Retinal pigment epithelial cell (primary cell): ENCODE measurements at regions not wholly inside any gene's neighbourhood (a gene's known extent, or its start where the extent isn't known, plus 50 kb on each side); places are given as distances from the start of the nearest gene placed in this dataset.

Experiments
- DNase-seq: peaks from one replicate; pipeline ENCODE4 v3.0.0-alpha.2; 2010; ENCODE audit warnings: low read depth
- H3K4me3 ChIP-seq: 2 replicates; pipeline ENCODE4 v1.5.1; 2011; ENCODE audit warnings: mild to moderate bottlenecking, low read length, control low read depth, moderate library complexity
- TF ChIP-seq, protein P1 (sequence below): conservative IDR thresholded peaks from 2 replicates; pipeline ENCODE4 v1.5.1; 2011; ENCODE audit warnings: low read depth, low read length, control low read depth, inconsistent platforms

DNA sequence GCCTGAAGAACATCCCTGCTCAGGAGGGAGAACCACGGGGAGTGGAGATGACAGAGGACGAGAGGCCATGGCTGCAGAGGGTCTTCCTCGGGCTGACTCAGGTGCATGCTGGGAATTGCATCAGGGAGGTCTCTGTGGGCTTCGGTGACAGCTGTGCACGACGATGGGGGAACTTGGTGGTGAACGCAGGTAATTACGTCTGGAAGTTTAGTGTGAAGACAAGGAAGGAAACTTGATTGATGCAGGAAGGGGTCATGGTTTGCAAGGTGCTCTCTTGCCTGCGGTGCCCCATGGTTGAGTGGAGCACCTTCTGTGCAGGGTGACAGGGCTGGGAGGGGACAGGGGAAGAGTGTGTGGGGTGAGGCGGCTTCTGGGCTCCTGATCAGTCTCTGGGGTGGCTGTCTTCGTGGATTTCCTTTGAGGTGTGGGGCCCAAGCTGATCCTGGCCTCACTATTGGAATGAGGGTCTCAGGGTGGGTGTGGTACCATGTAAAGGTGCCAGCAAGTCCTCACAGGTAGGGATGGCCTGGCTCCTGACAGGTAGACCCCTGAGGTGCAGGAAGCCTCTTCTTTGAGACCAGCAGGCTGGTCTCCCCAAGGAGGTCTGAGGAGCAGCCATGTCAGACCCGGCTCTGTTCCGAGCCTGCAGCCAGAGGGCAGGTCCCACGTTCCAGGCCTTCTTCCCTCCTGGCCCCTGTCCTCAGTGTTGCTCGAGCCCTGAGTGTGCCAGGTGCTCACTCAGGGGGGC lies 1020.1 kb downstream of the TBC1D22A start:
- TF ChIP-seq, protein P1, sequence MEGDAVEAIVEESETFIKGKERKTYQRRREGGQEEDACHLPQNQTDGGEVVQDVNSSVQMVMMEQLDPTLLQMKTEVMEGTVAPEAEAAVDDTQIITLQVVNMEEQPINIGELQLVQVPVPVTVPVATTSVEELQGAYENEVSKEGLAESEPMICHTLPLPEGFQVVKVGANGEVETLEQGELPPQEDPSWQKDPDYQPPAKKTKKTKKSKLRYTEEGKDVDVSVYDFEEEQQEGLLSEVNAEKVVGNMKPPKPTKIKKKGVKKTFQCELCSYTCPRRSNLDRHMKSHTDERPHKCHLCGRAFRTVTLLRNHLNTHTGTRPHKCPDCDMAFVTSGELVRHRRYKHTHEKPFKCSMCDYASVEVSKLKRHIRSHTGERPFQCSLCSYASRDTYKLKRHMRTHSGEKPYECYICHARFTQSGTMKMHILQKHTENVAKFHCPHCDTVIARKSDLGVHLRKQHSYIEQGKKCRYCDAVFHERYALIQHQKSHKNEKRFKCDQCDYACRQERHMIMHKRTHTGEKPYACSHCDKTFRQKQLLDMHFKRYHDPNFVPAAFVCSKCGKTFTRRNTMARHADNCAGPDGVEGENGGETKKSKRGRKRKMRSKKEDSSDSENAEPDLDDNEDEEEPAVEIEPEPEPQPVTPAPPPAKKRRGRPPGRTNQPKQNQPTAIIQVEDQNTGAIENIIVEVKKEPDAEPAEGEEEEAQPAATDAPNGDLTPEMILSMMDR = no peak
- H3K4me3 ChIP-seq = no peak overlapping the region
- DNase-seq = no peak

DNA sequence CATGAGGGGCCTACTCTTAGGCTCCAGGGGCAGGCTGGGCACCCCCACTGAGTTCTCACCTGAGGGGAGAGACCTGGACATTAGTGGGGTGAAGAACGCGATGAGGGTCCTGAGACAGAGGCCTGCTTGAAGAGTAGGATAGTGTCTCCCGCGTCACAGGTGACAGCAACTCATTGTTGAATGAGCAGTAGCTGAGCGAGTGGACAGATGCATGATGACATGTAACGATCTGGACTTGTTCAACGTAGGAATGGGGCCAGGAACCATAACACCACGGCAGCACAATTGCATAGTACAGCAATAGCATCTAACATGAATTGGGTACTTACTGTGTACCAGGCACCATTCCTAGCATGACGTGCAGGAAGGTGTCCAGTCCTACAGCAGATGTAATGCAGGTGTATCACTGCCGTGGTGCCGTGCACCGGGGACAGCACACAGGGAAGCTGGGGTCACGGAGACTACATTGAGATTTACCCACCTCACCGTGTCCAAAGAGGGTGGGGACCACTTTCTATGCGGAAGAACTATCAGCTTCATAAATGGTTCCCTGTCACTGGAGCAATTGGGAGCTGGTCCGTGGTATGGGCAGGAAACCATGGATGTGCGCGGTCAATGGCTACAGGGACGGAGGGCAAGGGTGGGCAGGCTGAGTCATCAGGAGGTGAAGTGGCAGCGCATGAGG lies 1019.1 kb downstream of the TBC1D22A start:
- DNase-seq = no peak
- no peak overlapping the region for H3K4me3 ChIP-seq
- TF ChIP-seq, protein P1 = no peak

DNA sequence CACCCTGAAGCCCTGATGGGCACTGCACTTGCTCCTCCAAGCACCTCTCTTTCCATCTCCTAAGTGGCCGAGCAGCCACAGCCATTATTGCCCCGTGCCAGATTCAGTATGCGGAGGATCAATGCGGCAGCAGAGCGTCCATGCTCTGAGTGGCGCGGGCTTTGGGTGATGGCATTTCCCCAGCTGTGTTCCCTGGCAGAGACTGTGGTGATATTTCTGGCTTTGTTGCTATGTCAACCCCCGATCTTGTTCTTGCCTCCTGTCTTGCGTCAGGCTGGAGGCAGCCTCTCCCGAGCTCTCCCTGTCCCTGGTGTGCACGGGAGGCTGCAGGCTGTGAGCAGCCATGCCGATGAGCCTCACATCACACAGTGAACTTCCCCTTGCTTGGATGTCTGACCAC lies 1018.6 kb downstream of the TBC1D22A start:
- TF ChIP-seq, protein P1 = no peak
- DNase-seq = no peak

DNA sequence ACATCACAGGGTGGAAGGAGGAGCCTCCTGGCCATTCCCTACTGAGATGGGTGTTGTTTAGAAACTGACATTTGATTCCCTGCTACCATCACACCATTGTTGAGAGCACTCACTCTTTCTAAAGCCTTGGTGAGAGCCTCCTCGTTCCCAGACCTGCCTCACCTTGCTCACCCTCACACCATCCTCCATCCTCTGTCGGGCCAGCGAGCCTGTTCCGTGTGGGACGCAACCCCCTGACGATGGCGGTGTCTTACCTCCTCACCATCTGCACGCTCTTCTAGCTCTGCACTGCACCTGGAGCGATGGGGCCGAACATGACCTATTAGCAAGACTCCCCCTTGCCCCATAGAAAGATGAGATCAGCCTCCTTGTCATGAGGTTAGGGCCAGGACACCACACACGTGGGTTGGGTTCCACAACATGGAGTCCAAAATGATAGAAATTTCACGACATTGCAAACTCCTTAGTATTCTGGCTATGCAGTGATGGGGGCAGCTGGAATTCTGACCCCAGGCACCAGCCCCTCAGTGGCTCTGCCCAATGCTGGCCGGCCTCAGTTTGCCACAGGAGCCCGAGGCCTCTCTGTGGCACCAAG lies 1017.9 kb downstream of the TBC1D22A start:
- no peak for DNase-seq
- H3K4me3 ChIP-seq = no peak overlapping the region
- TF ChIP-seq, protein P1 = no peak

More for the DNA sequence above, 1018.6 kb downstream of the TBC1D22A start:
- H3K4me3 ChIP-seq = no peak overlapping the region

DNA sequence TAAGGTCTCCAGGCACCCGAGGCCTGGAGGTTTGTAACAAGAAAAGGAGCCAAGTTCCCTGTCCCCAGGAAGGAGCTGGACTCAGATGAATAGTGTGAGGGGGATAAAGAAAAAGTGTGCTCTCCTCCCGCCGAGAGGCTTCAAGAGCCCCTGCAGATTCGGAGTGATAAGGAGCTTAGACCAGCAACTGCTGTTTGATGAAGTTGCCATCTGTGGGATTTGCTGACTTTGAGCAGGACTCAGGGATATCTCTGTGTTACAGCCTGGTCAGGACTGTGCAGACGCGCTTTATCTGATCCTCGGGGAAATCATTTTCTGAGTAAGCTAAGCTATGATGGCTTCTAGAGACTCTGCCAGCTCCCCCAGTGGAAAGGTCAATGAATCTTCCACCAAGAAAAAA lies 1017.0 kb downstream of the TBC1D22A start:
- H3K4me3 ChIP-seq = no peak overlapping the region
- TF ChIP-seq, protein P1 = no peak
- DNase-seq = no peak

DNA sequence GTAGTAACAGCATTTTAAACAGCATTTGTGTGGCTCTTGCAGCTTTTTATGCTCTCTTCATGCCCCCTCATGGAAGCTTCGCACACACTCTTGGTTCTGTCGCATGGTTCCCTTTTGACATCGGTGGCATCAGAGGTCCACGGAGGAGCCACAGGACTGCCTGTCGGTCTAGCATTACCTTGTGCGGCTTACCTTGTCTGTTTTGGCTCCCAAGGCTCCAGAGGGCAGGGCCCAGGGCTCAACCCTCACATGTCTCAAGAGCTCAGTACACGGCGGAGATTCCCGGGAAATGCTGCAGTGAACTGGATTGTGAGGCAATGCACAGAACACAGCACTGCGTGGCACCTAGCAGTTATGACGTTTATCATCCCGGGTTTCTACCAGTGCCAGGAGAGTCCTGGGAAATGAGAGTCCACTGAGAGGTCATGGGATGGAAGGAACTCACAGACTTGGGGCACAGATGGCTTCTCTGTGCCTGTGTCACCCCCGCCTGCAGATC lies 1015.8 kb downstream of the TBC1D22A start:
- TF ChIP-seq, protein P1 = no peak
- DNase-seq = no peak
- no peak overlapping the region for H3K4me3 ChIP-seq
